ENCODE measurements at regions not wholly inside any gene's neighbourhood (a gene's known extent, or its start where the extent isn't known, plus 50 kb on each side); places are given as distances from the start of the nearest gene placed in this dataset.

DNA sequence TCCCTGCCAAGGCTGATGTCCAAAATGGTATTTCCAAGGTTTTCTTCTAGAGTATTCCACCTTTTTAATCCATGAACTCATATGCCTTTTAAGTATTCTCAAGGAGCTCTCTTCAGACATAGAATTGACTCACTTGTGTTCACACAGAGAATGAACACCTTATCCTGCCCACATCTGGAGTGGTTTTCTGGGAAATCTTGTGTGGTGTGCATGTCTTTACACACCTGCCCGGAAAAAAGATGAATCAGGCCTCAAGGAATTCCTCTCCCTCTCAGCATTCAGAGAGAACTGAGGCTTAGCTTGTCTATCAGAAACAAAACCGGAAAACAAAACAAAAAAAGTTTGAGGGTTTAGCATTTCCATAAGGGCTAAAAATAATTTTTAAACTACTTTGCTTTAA lies 148.8 kb downstream of the TFAP2A start:
- Histone ChIP-seq H3K27me3 (ENCODE audit: control insufficient read depth, insufficient read depth, low read length) (no peaks in the 10 kb centered on the region), H3K4me3 (ENCODE audit: low read depth in 2 of 2, low read length in 2 of 2) (no peak overlapping the region), H3K36me3 (ENCODE audit: control insufficient read depth, insufficient read depth, low read length) (no peaks in the 10 kb centered on the region), H3K27ac (ENCODE audit: low read length) (no peak overlapping the region), H3K4me1 (ENCODE audit: control insufficient read depth, insufficient read depth, low read length) (0 out of 2 replicates have a peak, but pooled peaks cover 3% of the 10 kb centered on the region), H3K9me3 (ENCODE audit: control insufficient read depth, insufficient read depth, low read depth, low read length) (no peaks in the 10 kb centered on the region)
- in situ Hi-C loops (cut with HindIII; ENCODE audit: low pct_unique_long_range_greater_than_20kb, low sequenced_read_pairs) (no loop called here), intact Hi-C loops (cut with micrococcal nuclease; ENCODE audit: unreplicated experiment) (no loop called here)
- BruUV-seq (replicated peaks): no TSS peak
- DNase-seq (ENCODE audit: low read depth, low spot score) (no peak), ATAC-seq (no peak)
- ChIA-PET CTCF (no interaction called here), POLR2A (no interaction called here)
- TF ChIP-seq, protein P1, sequence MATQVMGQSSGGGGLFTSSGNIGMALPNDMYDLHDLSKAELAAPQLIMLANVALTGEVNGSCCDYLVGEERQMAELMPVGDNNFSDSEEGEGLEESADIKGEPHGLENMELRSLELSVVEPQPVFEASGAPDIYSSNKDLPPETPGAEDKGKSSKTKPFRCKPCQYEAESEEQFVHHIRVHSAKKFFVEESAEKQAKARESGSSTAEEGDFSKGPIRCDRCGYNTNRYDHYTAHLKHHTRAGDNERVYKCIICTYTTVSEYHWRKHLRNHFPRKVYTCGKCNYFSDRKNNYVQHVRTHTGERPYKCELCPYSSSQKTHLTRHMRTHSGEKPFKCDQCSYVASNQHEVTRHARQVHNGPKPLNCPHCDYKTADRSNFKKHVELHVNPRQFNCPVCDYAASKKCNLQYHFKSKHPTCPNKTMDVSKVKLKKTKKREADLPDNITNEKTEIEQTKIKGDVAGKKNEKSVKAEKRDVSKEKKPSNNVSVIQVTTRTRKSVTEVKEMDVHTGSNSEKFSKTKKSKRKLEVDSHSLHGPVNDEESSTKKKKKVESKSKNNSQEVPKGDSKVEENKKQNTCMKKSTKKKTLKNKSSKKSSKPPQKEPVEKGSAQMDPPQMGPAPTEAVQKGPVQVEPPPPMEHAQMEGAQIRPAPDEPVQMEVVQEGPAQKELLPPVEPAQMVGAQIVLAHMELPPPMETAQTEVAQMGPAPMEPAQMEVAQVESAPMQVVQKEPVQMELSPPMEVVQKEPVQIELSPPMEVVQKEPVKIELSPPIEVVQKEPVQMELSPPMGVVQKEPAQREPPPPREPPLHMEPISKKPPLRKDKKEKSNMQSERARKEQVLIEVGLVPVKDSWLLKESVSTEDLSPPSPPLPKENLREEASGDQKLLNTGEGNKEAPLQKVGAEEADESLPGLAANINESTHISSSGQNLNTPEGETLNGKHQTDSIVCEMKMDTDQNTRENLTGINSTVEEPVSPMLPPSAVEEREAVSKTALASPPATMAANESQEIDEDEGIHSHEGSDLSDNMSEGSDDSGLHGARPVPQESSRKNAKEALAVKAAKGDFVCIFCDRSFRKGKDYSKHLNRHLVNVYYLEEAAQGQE (IDR thresholded peaks at IDR 0.05; ENCODE audit: insufficient read depth in 1 of 2, low read depth in 2 of 2, low read length in 1 of 2): no peak
- no peak for TF ChIP-seq POLR2AphosphoS5 (IDR thresholded peaks at IDR 0.05; ENCODE audit: low read depth, low read length)
- no peak for TF ChIP-seq SIN3A (IDR thresholded peaks at IDR 0.05; ENCODE audit: borderline replicate concordance, insufficient read depth, low read depth, low read length)
- no peak for TF ChIP-seq TCF7L2 (IDR thresholded peaks at IDR 0.05; ENCODE audit: low read depth, low read length)
- TF ChIP-seq, protein P2, sequence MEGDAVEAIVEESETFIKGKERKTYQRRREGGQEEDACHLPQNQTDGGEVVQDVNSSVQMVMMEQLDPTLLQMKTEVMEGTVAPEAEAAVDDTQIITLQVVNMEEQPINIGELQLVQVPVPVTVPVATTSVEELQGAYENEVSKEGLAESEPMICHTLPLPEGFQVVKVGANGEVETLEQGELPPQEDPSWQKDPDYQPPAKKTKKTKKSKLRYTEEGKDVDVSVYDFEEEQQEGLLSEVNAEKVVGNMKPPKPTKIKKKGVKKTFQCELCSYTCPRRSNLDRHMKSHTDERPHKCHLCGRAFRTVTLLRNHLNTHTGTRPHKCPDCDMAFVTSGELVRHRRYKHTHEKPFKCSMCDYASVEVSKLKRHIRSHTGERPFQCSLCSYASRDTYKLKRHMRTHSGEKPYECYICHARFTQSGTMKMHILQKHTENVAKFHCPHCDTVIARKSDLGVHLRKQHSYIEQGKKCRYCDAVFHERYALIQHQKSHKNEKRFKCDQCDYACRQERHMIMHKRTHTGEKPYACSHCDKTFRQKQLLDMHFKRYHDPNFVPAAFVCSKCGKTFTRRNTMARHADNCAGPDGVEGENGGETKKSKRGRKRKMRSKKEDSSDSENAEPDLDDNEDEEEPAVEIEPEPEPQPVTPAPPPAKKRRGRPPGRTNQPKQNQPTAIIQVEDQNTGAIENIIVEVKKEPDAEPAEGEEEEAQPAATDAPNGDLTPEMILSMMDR (IDR thresholded peaks at IDR 0.05): no peak

DNA sequence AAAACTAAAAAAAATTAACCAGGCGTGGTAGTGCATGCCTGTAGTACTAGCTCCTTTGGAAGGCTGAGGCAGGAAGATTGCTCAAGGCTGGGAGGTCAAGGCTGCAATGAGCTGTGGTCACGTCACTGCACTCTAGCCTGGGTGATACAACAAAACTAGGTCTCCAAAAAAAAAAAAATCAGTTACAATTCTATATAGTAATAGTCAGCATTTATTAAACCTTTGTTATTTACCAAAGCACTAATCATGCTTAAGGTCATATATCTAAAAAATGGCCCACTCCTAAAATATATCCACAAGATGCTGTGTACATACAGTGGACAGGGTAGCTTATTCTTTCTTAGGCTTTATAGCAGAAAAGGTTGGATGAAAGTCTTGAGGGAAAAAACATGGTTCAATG lies 152.4 kb downstream of the TFAP2A start:
- Histone ChIP-seq H3K4me1 (ENCODE audit: control insufficient read depth, insufficient read depth, low read length) (no peaks in the 10 kb centered on the region), H3K9me3 (ENCODE audit: control insufficient read depth, insufficient read depth, low read depth, low read length) (0 out of 2 replicates have a peak, but pooled peaks cover 3% of the 10 kb centered on the region), H3K27me3 (ENCODE audit: control insufficient read depth, insufficient read depth, low read length) (no peaks in the 10 kb centered on the region), H3K4me3 (ENCODE audit: low read depth in 2 of 2, low read length in 2 of 2) (no peak overlapping the region), H3K36me3 (ENCODE audit: control insufficient read depth, insufficient read depth, low read length) (no peaks in the 10 kb centered on the region), H3K27ac (ENCODE audit: low read length) (no peak overlapping the region)
- TF ChIP-seq, protein P2 (IDR thresholded peaks at IDR 0.05): no peak
- no peak for TF ChIP-seq POLR2AphosphoS5 (IDR thresholded peaks at IDR 0.05; ENCODE audit: low read depth, low read length)
- TF ChIP-seq SIN3A (IDR thresholded peaks at IDR 0.05; ENCODE audit: borderline replicate concordance, insufficient read depth, low read depth, low read length): no peak
- no peak for TF ChIP-seq TCF7L2 (IDR thresholded peaks at IDR 0.05; ENCODE audit: low read depth, low read length)
- no peak for ATAC-seq
- in situ Hi-C loops (cut with HindIII; ENCODE audit: low pct_unique_long_range_greater_than_20kb, low sequenced_read_pairs) (no loop called here), intact Hi-C loops (cut with micrococcal nuclease; ENCODE audit: unreplicated experiment) (no loop called here)
- DNase-seq (ENCODE audit: low read depth, low spot score): no peak
- no TSS peak for BruUV-seq (replicated peaks)
- POLR2A ChIA-PET: no interaction called here
- CTCF ChIA-PET: no interaction called here

Data from Panc1 (cell line).